GM23338 (cell line): ENCODE measurements at regions not wholly inside any gene's neighbourhood (a gene's known extent, or its start where the extent isn't known, plus 50 kb on each side); places are given as distances from the start of the nearest gene placed in this dataset.

Experiments used
- ATAC-seq: fragments of 200-7000 bp; cut with Tn5 transposase; 3 replicates; pipeline ENCODE4 v1.9.1; 2020
- DNase-seq: peaks from one replicate; pipeline ENCODE4 v3.0.0-alpha.2; 2015; ENCODE audit warnings: low spot score
- H2AFZ ChIP-seq: fragments of 200-600 bp; sonication (generic); 2 replicates; pipeline ENCODE4 v1.8.0; 2016; ENCODE audit warnings: antibody characterized with exemption, mild to moderate bottlenecking, moderate library complexity
- H3F3A ChIP-seq: fragments of 200-600 bp; sonication (generic); replicated peaks from 2 replicates; pipeline ENCODE4 v1.8.0; 2017; ENCODE audit warnings: antibody characterized with exemption, mixed run types, low read depth
- H3K27ac ChIP-seq: fragments of 200-600 bp; sonication (generic); 2 replicates; pipeline ENCODE4 v1.6.1; 2016; ENCODE audit warnings: low read depth
- H3K27me3 ChIP-seq: fragments of 200-600 bp; sonication (generic); 2 replicates; pipeline ENCODE4 v1.8.0; 2016; ENCODE audit warnings: mild to moderate bottlenecking, mixed run types, moderate library complexity; ENCODE audit not compliant: insufficient read depth
- H3K36me3 ChIP-seq: fragments of 200-600 bp; sonication (generic); 2 replicates; pipeline ENCODE4 v1.8.0; 2016; ENCODE audit warnings: mild to moderate bottlenecking; ENCODE audit not compliant: insufficient read depth
- H3K4me1 ChIP-seq: fragments of 200-600 bp; sonication (generic); 2 replicates; pipeline ENCODE4 v1.8.0; 2016; ENCODE audit warnings: mild to moderate bottlenecking, moderate library complexity; ENCODE audit not compliant: insufficient read depth
- H3K4me2 ChIP-seq: fragments of 200-600 bp; sonication (generic); 2 replicates; pipeline ENCODE4 v1.7.1; 2017; ENCODE audit warnings: mixed run types
- H3K4me3 ChIP-seq: fragments of 200-600 bp; sonication (generic); 2 replicates; pipeline ENCODE4 v1.6.1; 2016; ENCODE audit warnings: mixed run types
- H3K79me2 ChIP-seq: fragments of 200-600 bp; sonication (generic); replicated peaks from 2 replicates; pipeline ENCODE4 v1.8.0; 2017; ENCODE audit warnings: mild to moderate bottlenecking; ENCODE audit not compliant: insufficient read depth
- H3K9me2 ChIP-seq: fragments of 200-600 bp; sonication (generic); 2 replicates; pipeline ENCODE4 v1.8.0; 2017; ENCODE audit not compliant: insufficient read depth
- H4K20me1 ChIP-seq: fragments of 200-600 bp; sonication (generic); replicated peaks from 2 replicates; pipeline ENCODE4 v1.8.0; 2017; ENCODE audit warnings: mild to moderate bottlenecking; ENCODE audit not compliant: insufficient read depth
- H3K27ac Mint-ChIP-seq: 2 replicates; pipeline ENCODE4 v1.8.0; 2020; ENCODE audit warnings: inconsistent platforms, mild to moderate bottlenecking, moderate library complexity, mixed read lengths
- H3K27me3 Mint-ChIP-seq: 3 replicates; pipeline ENCODE4 v1.8.0; 2022; ENCODE audit warnings: low read depth, mild to moderate bottlenecking, moderate library complexity, mixed read lengths, inconsistent platforms; ENCODE audit not compliant: insufficient read depth, poor library complexity
- H3K36me3 Mint-ChIP-seq: 3 replicates; pipeline ENCODE4 v1.8.0; 2021; ENCODE audit warnings: low read depth, mild to moderate bottlenecking, inconsistent platforms, moderate library complexity, mixed read lengths
- H3K4me1 Mint-ChIP-seq: 3 replicates; pipeline ENCODE4 v1.8.0; 2020; ENCODE audit warnings: mild to moderate bottlenecking, inconsistent platforms, mixed read lengths
- H3K4me3 Mint-ChIP-seq: 3 replicates; pipeline ENCODE4 v1.8.0; 2021; ENCODE audit warnings: moderate library complexity, mild to moderate bottlenecking, inconsistent platforms, mixed read lengths
- H3K9me3 Mint-ChIP-seq: 3 replicates; pipeline ENCODE4 v1.8.0; 2020; ENCODE audit warnings: moderate library complexity, mild to moderate bottlenecking, inconsistent platforms, mixed read lengths
- CREB1 ChIP-seq: fragments of 250-450 bp; sonication (Bioruptor Pico); IDR thresholded peaks from 2 replicates; pipeline ENCODE4 v1.5.0; 2020; ENCODE audit warnings: low read depth, mild to moderate bottlenecking, moderate library complexity
- CTCF ChIP-seq, 2 experiments: fragments of 200-600 bp in 1 of 2; sonication (generic) in 1 of 2; conservative IDR thresholded peaks; 2 replicates each; pipeline versions ENCODE4 v1.5.1 to v1.6.1; 2016 to 2017; ENCODE audit warnings: antibody characterized with exemption in 2 of 2, low read depth in 2 of 2, mild to moderate bottlenecking in 2 of 2, moderate library complexity in 1 of 2
- ETS1 ChIP-seq: IDR thresholded peaks from 2 replicates; pipeline ENCODE4 v1.6.1; 2016; ENCODE audit warnings: antibody characterized with exemption
- EZH2 ChIP-seq: fragments of 200-600 bp; sonication (generic); IDR thresholded peaks from one replicate; pipeline ENCODE4 v1.8.0; 2017; ENCODE audit warnings: antibody characterized with exemption, mild to moderate bottlenecking, low read depth; ENCODE audit not compliant: unreplicated experiment
- EZH2phosphoT487 ChIP-seq: fragments of 200-600 bp; sonication (generic); IDR thresholded peaks from one replicate; pipeline ENCODE4 v1.8.1; 2018; ENCODE audit warnings: antibody characterized with exemption; ENCODE audit not compliant: unreplicated experiment
- JUNB ChIP-seq: IDR thresholded peaks from one replicate; pipeline ENCODE4 v1.6.1; 2016; ENCODE audit warnings: antibody characterized with exemption; ENCODE audit not compliant: unreplicated experiment
- NANOG ChIP-seq: IDR thresholded peaks from 2 replicates; pipeline ENCODE4 v1.6.1; 2016; ENCODE audit warnings: antibody characterized with exemption, borderline replicate concordance
- POLR2AphosphoS5 ChIP-seq: IDR thresholded peaks from 2 replicates; pipeline ENCODE4 v1.6.1; 2016; ENCODE audit warnings: antibody characterized with exemption, low read depth
- REST ChIP-seq: IDR thresholded peaks from one replicate; pipeline ENCODE4 v1.6.1; 2018; ENCODE audit warnings: antibody characterized with exemption; ENCODE audit not compliant: unreplicated experiment
- STAT1 ChIP-seq: IDR thresholded peaks from one replicate; pipeline ENCODE4 v1.6.1; 2016; ENCODE audit warnings: antibody characterized with exemption; ENCODE audit not compliant: unreplicated experiment
- ZNF114 ChIP-seq: fragments of 250-450 bp; sonication (Bioruptor Pico); IDR thresholded peaks from 2 replicates; pipeline ENCODE4 v1.5.0; 2020; ENCODE audit warnings: mild to moderate bottlenecking, moderate library complexity
- ZNF331 ChIP-seq: fragments of 250-450 bp; sonication (Bioruptor Pico); IDR thresholded peaks from 2 replicates; pipeline ENCODE4 v1.5.0; 2020; ENCODE audit warnings: low read depth, mild to moderate bottlenecking, moderate library complexity
- ZNF462 ChIP-seq: fragments of 250-450 bp; sonication (Bioruptor Pico); IDR thresholded peaks from 2 replicates; pipeline ENCODE4 v1.5.0; 2020; ENCODE audit warnings: mild to moderate bottlenecking, moderate library complexity

- DNase-seq (no peak), ATAC-seq (no peak)
- H3F3A ChIP-seq, result no peaks in the 10 kb centered on the region
- Mint-ChIP-seq H3K4me3 (no peak overlapping the region), H3K4me1 (peaks cover 19% of the 10 kb centered on the region), H3K9me3 (no peaks in the 10 kb centered on the region), H3K27ac (no peak overlapping the region), H3K36me3 (no peaks in the 10 kb centered on the region), H3K27me3 (peaks cover 10% of the 10 kb centered on the region)
- H3K27ac ChIP-seq, result no peak overlapping the region
- no peaks in the 10 kb centered on the region for H3K36me3 ChIP-seq
- H2AFZ ChIP-seq, result no peak overlapping the region
- no peaks in the 10 kb centered on the region for H3K79me2 ChIP-seq
- TF ChIP-seq STAT1, result no peak
- TF ChIP-seq NANOG, result no peak
- no peak for TF ChIP-seq POLR2AphosphoS5
- TF ChIP-seq JUNB, result no peak
- no peak for TF ChIP-seq ZNF462 (CRISPR knock-in tag)
- no peak for TF ChIP-seq ZNF114 (CRISPR knock-in tag)
- no peak for TF ChIP-seq CTCF (conservative IDR thresholded peaks at IDR 0.05; ENCODE audit: low read depth in 2 of 2)
- no peak for TF ChIP-seq EZH2
- TF ChIP-seq REST, result no peak
- TF ChIP-seq ETS1, result no peak
- no peak for TF ChIP-seq CREB1
- no peak for TF ChIP-seq ZNF331 (CRISPR knock-in tag)
- TF ChIP-seq EZH2phosphoT487, result no peak
- H3K27me3 ChIP-seq, result no peaks in the 10 kb centered on the region
- H3K4me3 ChIP-seq, result no peak overlapping the region
- no peak overlapping the region for H3K4me2 ChIP-seq
- peaks cover 2% of the 10 kb centered on the region; the same call in 1 of the 2 replicates for H3K9me2 ChIP-seq
- H3K4me1 ChIP-seq, result peaks cover 6% of the 10 kb centered on the region; the same call in 1 of the 2 replicates
- no peaks in the 10 kb centered on the region for H4K20me1 ChIP-seq
Measured at GRCh38 chr7:26617066-26617465, 247.3 kb downstream of the SKAP2 start.
